Stimulated activated CD8-positive, alpha-beta memory T cell treated with anti-CD3 and anti-CD28 coated beads, Interleukin-2, amount 100 ng/mL, for 48 hours (primary cell): ENCODE measurements at regions not wholly inside any gene's neighbourhood (a gene's known extent, or its start where the extent isn't known, plus 50 kb on each side); places are given as distances from the start of the nearest gene placed in this dataset.
A peak's percentile ranks its signal among the peaks of the same experiment; 100 is the strongest.

Experiments used
- DNase-seq, 2 donors: peaks; one replicate each; pipeline ENCODE4 v3.0.0-alpha.2; 2020; ENCODE audit warnings: low read depth in 2 of 2

GRCh38 chr14:100467046-100467750, 120.0 kb downstream of the BEGAIN start:
- no peak for DNase-seq

DNA sequence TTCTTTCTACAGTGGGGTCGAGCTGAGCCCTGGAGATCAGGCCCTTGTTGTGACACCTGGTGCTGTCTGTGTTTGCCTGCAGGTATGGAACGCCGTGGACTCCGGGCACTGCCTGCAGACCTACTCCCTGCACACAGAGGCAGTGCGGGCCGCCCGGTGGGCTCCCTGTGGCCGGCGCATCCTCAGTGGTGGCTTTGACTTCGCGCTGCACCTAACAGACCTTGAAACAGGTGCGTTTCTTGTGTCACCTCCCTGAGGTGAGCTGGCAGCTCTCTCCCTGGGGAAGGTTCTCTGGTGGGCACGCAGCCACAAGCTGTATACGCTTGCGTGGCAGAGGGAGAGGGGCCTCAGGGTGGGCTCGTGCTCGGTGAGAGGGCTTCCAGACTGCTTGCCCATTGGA, 119.3 kb downstream of the BEGAIN start:
- no peak for DNase-seq

DNA sequence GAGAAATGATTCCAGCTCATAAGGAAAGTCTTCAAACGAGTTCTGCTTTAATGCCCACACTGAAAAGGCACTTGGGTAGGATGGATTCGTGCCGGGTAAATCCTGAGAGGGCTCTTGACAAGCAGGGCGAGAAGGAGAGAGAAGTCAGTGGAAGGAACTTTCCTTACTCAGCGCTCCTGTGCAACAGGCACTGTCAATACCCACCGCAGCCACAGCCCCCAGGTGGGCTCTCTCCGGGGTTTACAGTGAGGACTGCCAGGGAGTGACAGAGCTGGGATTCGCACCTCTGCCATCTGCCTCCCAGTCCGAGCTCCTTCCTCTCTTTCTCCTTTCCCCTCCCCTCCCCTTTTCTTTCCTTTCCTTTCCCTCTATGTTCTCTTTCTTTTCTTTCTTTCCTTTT, 118.7 kb downstream of the BEGAIN start:
- DNase-seq = no peak

DNA sequence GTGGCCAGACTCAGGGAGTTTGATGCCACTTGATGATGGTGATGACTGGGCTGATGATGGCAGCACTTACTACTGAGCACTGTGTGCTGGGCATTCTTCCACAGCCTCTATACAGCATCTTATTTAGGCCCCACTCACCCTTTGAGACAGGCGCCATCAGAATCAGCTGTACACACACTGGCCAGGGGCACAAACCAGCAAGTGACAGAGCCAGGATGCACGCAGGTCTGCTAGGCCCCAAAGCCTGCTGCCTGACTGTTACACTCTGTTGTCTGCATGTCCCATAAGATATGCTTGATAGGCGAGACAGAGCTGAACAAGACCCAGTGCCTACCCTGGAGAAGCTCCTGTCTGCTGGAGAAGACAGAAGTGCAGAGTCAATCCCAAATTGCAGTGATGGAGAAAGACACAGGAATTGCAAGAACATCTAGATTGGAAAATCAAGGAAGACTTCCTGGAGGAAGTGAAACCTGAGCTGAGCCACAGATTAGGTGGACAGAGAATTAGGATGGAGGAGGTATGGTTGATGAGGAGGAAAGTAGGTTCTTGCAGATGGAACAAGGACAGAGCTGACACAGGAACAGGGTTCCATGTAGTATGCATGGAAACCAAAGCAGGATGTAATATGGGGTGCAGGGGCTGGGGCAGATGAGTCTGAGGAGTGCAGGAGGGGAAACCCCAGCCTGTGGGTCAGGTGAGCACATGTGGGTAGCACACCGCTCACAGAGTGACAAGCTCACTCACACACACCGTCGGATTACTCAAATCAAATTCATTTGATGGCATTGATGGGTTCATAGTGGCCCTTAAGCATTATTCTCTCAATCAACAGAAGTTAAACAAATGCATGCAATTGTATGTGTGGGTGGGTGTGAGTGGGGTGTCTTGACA, 117.3 kb downstream of the BEGAIN start:
- no peak for DNase-seq

GRCh38 chr14:100470523-100470897, 116.7 kb downstream of the BEGAIN start:
- no peak for DNase-seq

DNA sequence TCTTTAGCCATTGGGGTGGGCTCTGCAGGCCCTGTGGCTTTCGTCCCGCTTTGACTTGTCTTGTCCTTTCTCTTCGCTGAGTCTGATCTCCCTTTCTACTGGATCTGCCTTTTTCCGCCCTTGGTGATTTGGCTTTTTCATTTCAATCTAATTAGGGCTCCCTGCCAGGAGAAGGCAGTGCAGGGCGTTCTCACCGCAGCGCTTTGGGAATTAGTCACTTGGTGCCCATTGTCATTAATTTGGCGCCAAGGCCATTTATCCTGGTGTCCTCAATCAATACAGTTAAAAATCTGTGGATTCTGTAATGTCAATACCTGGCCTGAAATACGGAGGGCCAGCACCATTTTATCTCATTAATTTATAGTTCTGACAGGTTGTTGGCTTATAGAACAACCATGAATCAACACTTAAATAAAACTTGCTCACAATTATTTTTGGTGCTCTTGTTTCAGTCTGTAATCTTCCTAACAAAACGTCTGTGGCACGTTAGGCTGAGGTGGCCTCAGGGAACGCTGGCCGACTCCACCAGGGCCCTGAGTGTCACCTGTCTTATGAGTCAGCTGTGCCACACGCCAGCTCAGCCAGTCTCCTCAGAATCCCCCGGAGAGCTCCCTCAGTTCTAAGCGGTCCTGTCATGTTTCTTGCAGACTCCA, 115.7 kb downstream of the BEGAIN start:
- DNase-seq = no peak

- no peak for DNase-seq
Measured at GRCh38 chr14:100472094-100472455, 115.1 kb downstream of the BEGAIN start.

GRCh38 chr14:100472491-100472890, 114.7 kb downstream of the BEGAIN start:
- no peak for DNase-seq

DNA sequence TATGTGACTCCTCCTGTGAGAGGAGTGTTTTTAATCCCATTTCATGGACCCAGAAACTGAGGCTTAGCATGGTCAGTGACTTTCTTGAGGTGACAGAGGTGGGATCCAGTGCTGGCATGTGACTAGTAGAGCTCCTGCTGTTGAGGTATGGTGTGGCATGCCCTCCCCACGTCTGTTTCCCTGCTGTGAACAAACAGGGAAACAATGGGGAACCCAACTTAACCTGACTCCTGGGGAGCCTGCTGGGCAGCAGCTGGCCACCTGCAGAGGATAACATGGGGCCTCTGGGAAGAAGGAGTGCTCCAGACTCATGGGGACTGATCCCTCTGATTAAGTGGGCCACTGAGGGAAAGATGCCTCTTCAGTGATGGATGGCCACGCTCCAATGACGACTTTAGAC, 114.0 kb downstream of the BEGAIN start:
- DNase-seq = no peak

- no peak for DNase-seq
Measured at GRCh38 chr14:100474196-100474595, 113.0 kb downstream of the BEGAIN start.

DNA sequence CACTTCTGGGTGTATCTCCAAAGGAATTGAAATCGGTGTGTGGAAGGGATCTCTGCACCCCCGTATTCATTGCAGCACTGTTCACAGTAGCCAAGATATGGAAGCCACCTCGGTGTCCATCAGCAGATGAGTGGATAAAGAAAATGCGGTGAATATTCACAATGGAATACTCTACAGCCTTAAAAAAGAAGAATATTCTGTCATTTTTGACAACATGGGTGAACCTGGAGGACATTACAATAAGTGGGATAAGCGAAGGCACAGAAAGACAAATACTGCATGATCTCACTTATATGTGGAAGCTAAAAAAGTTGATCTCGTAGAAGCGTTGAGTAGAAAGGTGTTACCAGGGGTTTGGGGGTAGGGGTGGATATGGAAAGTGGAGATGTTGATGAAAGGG, 111.9 kb downstream of the BEGAIN start:
- no peak for DNase-seq

DNA sequence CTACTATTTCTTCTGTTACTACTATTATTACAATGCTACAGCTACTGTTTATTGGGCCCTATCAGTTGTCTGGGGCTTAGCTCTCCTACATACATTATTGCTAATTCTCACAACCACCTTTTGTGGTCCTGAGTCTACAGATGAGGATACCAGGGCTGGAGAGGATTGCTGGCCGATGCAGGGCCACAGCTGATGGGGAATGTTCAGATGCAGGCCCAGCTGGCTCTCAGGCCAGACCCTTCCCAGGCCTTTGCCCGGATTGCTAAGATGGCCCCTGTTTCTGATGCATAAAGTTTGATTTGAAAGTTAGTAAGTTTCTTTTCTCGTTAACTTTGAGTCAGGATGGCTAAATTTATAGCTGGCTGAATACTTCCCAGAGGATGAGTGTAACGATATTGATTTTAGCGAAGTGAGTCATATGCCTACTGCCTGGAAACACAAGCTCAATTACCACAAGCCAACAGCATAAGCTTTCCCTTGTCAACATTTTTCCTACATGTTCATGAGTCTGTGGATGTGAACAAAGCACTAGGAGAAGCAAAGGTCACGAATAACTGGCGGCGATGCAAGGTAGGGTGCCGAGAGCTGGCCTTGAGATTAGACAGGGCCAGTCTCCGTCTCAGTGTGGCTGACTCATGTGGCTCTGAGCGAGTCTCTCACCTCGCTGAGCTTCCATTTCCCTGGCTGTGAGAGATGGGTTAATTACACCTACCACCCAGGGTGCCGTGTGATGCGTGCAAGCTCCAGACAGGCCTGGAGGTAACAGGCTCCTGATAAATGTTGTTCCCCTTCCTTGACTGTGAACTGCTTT, 111.0 kb downstream of the BEGAIN start:
- DNase-seq = no peak

GRCh38 chr14:100484531-100485267, 102.5 kb downstream of the BEGAIN start:
- DNase-seq = no peak

DNA sequence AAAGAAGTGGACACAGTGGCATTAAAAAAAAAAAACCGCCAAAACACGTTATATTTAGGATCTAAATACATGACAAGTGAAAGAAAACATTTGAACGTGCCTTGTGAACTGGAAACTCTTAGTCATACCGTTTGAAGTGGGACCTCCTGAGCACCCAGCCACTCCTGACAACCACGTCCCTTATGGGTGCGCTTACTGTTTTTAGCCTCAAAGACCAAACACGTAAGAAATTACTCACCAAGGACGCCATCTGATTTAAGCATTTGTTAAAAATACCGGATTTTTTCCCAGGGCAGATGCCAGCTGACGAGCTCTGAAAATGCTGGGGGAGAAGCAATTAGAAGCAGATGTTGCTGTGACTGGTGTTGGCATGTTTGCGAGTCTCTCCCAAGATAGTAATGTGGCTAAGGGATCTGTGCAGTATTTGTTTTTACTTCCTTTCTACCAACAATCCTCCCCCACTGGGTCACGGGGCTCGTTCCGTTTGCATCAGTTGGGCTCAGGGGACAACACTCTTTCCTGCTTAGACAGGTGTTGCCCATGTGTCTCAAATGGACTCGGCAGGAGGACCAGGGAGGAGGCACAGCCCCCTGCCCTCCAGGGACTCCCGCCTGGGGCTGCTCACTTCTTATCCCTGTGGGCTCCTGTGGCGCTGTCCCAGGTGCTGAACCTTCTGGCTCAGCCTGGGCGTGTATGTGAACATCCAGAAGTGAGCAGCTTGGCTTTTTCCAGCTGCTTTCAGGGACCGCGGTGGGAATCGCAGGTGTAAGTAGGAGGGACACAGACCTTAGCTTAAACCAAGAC, 101.0 kb downstream of the BEGAIN start:
- peak; percentile 56 to 57 for DNase-seq
